CD4-positive, alpha-beta T cell (primary cell): ENCODE measurements at regions not wholly inside any gene's neighbourhood (a gene's known extent, or its start where the extent isn't known, plus 50 kb on each side); places are given as distances from the start of the nearest gene placed in this dataset.
"Not testable (repeated sequence)": the region's sequence is repeated elsewhere in the genome, so short reads cannot be mapped to it uniquely, and the experiment has no call there.

Experiments used
- ATAC-seq: fragments of 200-7000 bp; cut with Tn5 transposase; one replicate; pipeline ENCODE4 v1.10.0; 2022; ENCODE audit warnings: mild to moderate bottlenecking; ENCODE audit not compliant: poor library complexity
- CTCF ChIA-PET: fragments of 350-600 bp; sonication (Branson Sonifier 250); formaldehyde crosslinking; loops from one replicate; lab custom pipeline; 2021; ENCODE audit warnings: antibody characterized with exemption, inconsistent platforms; lab: Charles Lee
- POLR2A ChIA-PET: fragments of 350-600 bp; sonication (Branson Sonifier 250); formaldehyde crosslinking; loops from one replicate; lab custom pipeline; 2021; ENCODE audit warnings: antibody characterized with exemption, inconsistent platforms; lab: Charles Lee
- DNase-seq, 14 experiments: peaks; one replicate each; pipeline ENCODE4 v3.0.0-alpha.2; 2013 to 2020; ENCODE audit warnings: mixed read lengths in 2 of 14
- H3K27ac ChIP-seq, 2 donors: one replicate each; pipeline versions ENCODE4 v1.5.1 to v1.7.0; 2013; ENCODE audit warnings: low read length in 2 of 2, low read depth in 1 of 2, mild to moderate bottlenecking in 1 of 2
- H3K27me3 ChIP-seq, 2 experiments: 1 replicate in 1 of 2; 2 replicates in 1 of 2; pipeline versions ENCODE4 v1.6.1 to v1.7.0; 2013; ENCODE audit warnings: low read length in 2 of 2, control low read depth in 1 of 2, mild to moderate bottlenecking in 1 of 2, moderate library complexity in 1 of 2; ENCODE audit not compliant: insufficient read depth in 2 of 2, control insufficient read depth in 1 of 2
- H3K36me3 ChIP-seq: one replicate; pipeline ENCODE4 v1.6.1; 2013; ENCODE audit warnings: low read length, control low read depth; ENCODE audit not compliant: insufficient read depth
- H3K4me1 ChIP-seq: one replicate; pipeline ENCODE4 v1.6.1; 2013; ENCODE audit warnings: low read length, control low read depth; ENCODE audit not compliant: insufficient read depth
- H3K4me3 ChIP-seq: one replicate; pipeline ENCODE4 v1.5.1; 2013; ENCODE audit warnings: mild to moderate bottlenecking, low read length, moderate library complexity
- H3K9me3 ChIP-seq, 2 experiments: 1 replicate in 1 of 2; 2 replicates in 1 of 2; pipeline versions ENCODE4 v1.6.1 to v1.7.0; 2013; ENCODE audit warnings: low read length in 2 of 2, mild to moderate bottlenecking in 2 of 2, control low read depth in 1 of 2, moderate library complexity in 1 of 2; ENCODE audit not compliant: control insufficient read depth in 1 of 2, insufficient read depth in 1 of 2
- H3K27ac Mint-ChIP-seq: one replicate; pipeline ENCODE4 v1.8.0; 2020; ENCODE audit warnings: mixed read lengths
- H3K27me3 Mint-ChIP-seq: one replicate; pipeline ENCODE4 v1.8.0; 2021; ENCODE audit warnings: mixed read lengths
- H3K36me3 Mint-ChIP-seq: one replicate; pipeline ENCODE4 v1.8.0; 2021; ENCODE audit warnings: low read depth, mixed read lengths
- H3K4me1 Mint-ChIP-seq: one replicate; pipeline ENCODE4 v1.8.0; 2021; ENCODE audit warnings: low read depth, mixed read lengths
- H3K4me3 Mint-ChIP-seq: one replicate; pipeline ENCODE4 v1.8.0; 2020; ENCODE audit warnings: mild to moderate bottlenecking, mixed read lengths
- H3K9me3 Mint-ChIP-seq: one replicate; pipeline ENCODE4 v1.8.0; 2020; ENCODE audit warnings: mixed read lengths
- intact Hi-C, 2 experiments: fragments of 100-400 bp; cut with DNase I in 1 of 2; cut with micrococcal nuclease in 1 of 2; formaldehyde crosslinking; loops; one replicate each; pipeline versions ENCODE4 v1.15.1 to v1.9.0; 2023 to 2025; cut with DNase I, micrococcal nuclease

GRCh38 chr13:18194104-18194503 lies 987.5 kb downstream of the TUBA3C start:
- ATAC-seq, H3K4me3 ChIP-seq, H3K36me3 ChIP-seq, H3K36me3 Mint-ChIP-seq, H3K9me3 Mint-ChIP-seq, POLR2A ChIA-PET, H3K27ac Mint-ChIP-seq, H3K27me3 ChIP-seq, DNase-seq, H3K27ac ChIP-seq, intact Hi-C loops, H3K4me1 ChIP-seq, H3K4me3 Mint-ChIP-seq, CTCF ChIA-PET, H3K27me3 Mint-ChIP-seq, H3K4me1 Mint-ChIP-seq: not testable (repeated sequence)
- H3K9me3 ChIP-seq: peaks cover 0 to 14% of the 10 kb centered on the region in 2 experiments
